ENCODE measurements at regions not wholly inside any gene's neighbourhood (a gene's known extent, or its start where the extent isn't known, plus 50 kb on each side); places are given as distances from the start of the nearest gene placed in this dataset.
"Not testable (repeated sequence)": the region's sequence is repeated elsewhere in the genome, so short reads cannot be mapped to it uniquely, and the experiment has no call there.

- DNase-seq, result not testable (repeated sequence)
Measured at GRCh38 chr6:26799903-26800633, 140.5 kb upstream of the ZNF322 start.

- DNase-seq, result not testable (repeated sequence)
Measured at GRCh38 chr6:26803762-26804161, 144.2 kb upstream of the ZNF322 start.

- DNase-seq, result not testable (repeated sequence)
Measured at GRCh38 chr6:26811486-26812116, 152.1 kb upstream of the ZNF322 start.

- DNase-seq, result not testable (repeated sequence)
Measured at GRCh38 chr6:26818640-26819225, 159.2 kb upstream of the ZNF322 start.

- not testable (repeated sequence) for DNase-seq
Measured at GRCh38 chr6:26827965-26828364, 168.4 kb upstream of the ZNF322 start.

- DNase-seq, result not testable (repeated sequence)
Measured at GRCh38 chr6:26829480-26829879, 169.9 kb upstream of the ZNF322 start.

- not testable (repeated sequence) for DNase-seq
Measured at GRCh38 chr6:26830992-26831391, 171.4 kb upstream of the ZNF322 start.

GRCh38 chr6:26835707-26836106 is 176.2 kb upstream of the ZNF322 start:
- not testable (repeated sequence) for DNase-seq

- DNase-seq, result not testable (repeated sequence)
Measured at GRCh38 chr6:26836657-26837056, 177.1 kb upstream of the ZNF322 start.

GRCh38 chr6:26844823-26845222 is 185.3 kb upstream of the ZNF322 start:
- not testable (repeated sequence) for DNase-seq

GRCh38 chr6:26857289-26857688 is 197.7 kb upstream of the ZNF322 start:
- not testable (repeated sequence) for DNase-seq

GRCh38 chr6:26859067-26859770 is 199.7 kb upstream of the ZNF322 start:
- DNase-seq, result not testable (repeated sequence)

- DNase-seq, result not testable (repeated sequence)
Measured at GRCh38 chr6:26859771-26860163, 200.2 kb upstream of the ZNF322 start.

GRCh38 chr6:26861913-26862312 is 202.4 kb upstream of the ZNF322 start:
- not testable (repeated sequence) for DNase-seq

GRCh38 chr6:26863641-26864040 is 204.1 kb upstream of the ZNF322 start:
- DNase-seq, result not testable (repeated sequence)

GRCh38 chr6:26898785-26899184 is 239.2 kb upstream of the ZNF322 start:
- DNase-seq, result not testable (repeated sequence)

GRCh38 chr6:26924206-26924605 is 264.7 kb upstream of the ZNF322 start:
- DNase-seq, result not testable (repeated sequence)

- not testable (repeated sequence) for DNase-seq
Measured at GRCh38 chr6:26928190-26928589, 268.6 kb upstream of the ZNF322 start.

GRCh38 chr6:26937258-26937657 is 277.7 kb upstream of the ZNF322 start:
- not testable (repeated sequence) for DNase-seq

- not testable (repeated sequence) for DNase-seq
Measured at GRCh38 chr6:26951211-26951610, 291.7 kb upstream of the ZNF322 start.

- DNase-seq, result peak; percentile 76 to 92
Measured at GRCh38 chr6:26956078-26956600, 291.4 kb upstream of the PRSS16 start.

- peak; percentile 16 to 52 for DNase-seq
Measured at GRCh38 chr6:26956601-26957184, 290.8 kb upstream of the PRSS16 start.

Measured in SW 1271 (cell line).